ENCODE measurements at regions not wholly inside any gene's neighbourhood (a gene's known extent, or its start where the extent isn't known, plus 50 kb on each side); places are given as distances from the start of the nearest gene placed in this dataset.

DNA sequence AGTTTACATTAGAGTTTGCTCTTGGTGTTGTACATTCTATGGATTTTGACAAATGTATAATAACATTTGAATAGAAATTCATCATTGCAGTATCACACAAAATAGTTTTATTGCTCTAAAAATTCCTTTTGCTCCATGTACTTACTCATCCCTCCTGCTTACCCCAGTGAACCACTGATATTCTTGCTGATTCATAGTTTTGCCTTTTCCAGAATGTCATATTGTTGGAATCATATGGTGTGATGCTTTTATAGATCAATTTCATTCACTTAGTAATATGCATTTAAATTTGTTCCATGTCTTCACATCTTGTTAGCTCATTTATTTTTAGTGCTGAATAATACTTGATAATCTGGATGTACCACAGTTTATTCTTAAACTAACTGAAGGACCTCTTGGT lies 1593.2 kb downstream of the C4orf33 start:
- Histone ChIP-seq H3K4me1 (no peaks in the 10 kb centered on the region), H3K9me3 (no peaks in the 10 kb centered on the region), H3K4me3 (no peak overlapping the region), H3K27me3 (no peaks in the 10 kb centered on the region), H3K36me3 (no peaks in the 10 kb centered on the region), H3K27ac (no peak overlapping the region)
- intact Hi-C loops (cut with DNase I; ENCODE audit: low total_unique reads): loop anchor here (5.0 kb wide), 1 partner anchor 592 kb away; no protein-coding TSS in a partner anchor
- TF ChIP-seq POLR2AphosphoS5 (IDR thresholded peaks at IDR 0.05): no peak
- TF ChIP-seq POLR2A (IDR thresholded peaks at IDR 0.05): no peak
- TF ChIP-seq, protein P1, sequence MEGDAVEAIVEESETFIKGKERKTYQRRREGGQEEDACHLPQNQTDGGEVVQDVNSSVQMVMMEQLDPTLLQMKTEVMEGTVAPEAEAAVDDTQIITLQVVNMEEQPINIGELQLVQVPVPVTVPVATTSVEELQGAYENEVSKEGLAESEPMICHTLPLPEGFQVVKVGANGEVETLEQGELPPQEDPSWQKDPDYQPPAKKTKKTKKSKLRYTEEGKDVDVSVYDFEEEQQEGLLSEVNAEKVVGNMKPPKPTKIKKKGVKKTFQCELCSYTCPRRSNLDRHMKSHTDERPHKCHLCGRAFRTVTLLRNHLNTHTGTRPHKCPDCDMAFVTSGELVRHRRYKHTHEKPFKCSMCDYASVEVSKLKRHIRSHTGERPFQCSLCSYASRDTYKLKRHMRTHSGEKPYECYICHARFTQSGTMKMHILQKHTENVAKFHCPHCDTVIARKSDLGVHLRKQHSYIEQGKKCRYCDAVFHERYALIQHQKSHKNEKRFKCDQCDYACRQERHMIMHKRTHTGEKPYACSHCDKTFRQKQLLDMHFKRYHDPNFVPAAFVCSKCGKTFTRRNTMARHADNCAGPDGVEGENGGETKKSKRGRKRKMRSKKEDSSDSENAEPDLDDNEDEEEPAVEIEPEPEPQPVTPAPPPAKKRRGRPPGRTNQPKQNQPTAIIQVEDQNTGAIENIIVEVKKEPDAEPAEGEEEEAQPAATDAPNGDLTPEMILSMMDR (IDR thresholded peaks at IDR 0.05): no peak
- DNase-seq (ENCODE audit: low spot score in 2 of 2): no peak

DNA sequence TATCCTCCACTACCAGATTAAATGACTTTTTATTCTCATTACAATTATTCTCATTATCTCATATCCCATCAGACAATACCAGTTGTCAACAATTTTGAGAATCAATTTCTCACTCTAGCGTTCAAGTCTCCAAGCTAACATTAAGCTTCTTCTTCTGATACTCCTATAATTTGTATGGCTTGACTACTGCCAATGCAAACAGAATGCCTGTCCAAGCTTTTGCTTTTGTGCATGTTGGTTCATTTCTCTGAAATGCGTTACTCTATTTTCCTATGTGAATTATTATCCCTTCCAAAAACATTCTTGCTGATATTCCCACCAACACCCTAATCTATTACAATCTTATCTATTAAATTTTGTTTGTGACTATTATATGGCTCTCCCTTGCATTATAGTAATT lies 1602.3 kb downstream of the C4orf33 start:
- intact Hi-C loops (cut with DNase I; ENCODE audit: low total_unique reads): no loop called here
- TF ChIP-seq POLR2A (IDR thresholded peaks at IDR 0.05): no peak
- TF ChIP-seq POLR2AphosphoS5 (IDR thresholded peaks at IDR 0.05): no peak
- TF ChIP-seq, protein P1 (IDR thresholded peaks at IDR 0.05): no peak
- Histone ChIP-seq H3K4me3 (no peak overlapping the region), H3K27me3 (no peaks in the 10 kb centered on the region), H3K36me3 (no peaks in the 10 kb centered on the region), H3K27ac (no peak overlapping the region), H3K4me1 (no peaks in the 10 kb centered on the region), H3K9me3 (no peaks in the 10 kb centered on the region)
- no peak for DNase-seq (ENCODE audit: low spot score in 2 of 2)

DNA sequence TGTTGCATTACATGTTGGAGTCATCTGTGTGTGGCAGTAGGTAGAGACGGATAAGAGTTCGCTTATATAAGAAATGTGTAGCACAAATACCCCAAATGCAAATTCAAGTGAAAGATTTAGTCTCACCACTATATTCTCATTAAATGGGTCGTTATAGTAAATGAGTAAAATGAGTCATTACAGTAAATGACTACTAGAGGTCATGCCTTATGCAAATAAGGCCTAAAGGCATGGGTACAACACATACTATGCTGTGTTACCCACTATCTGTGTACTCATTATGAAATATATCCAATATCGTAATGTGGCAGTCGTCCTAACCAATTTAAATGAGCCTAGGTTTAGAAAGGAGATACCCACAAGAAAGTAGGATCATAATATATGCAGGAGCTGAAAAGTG lies 1603.1 kb downstream of the C4orf33 start:
- no peak for TF ChIP-seq POLR2AphosphoS5 (IDR thresholded peaks at IDR 0.05)
- TF ChIP-seq POLR2A (IDR thresholded peaks at IDR 0.05): no peak
- TF ChIP-seq, protein P1 (IDR thresholded peaks at IDR 0.05): no peak

GRCh38 chr4:130703211-130703935 lies 1607.4 kb downstream of the C4orf33 start:
- Histone ChIP-seq H3K27me3 (no peaks in the 10 kb centered on the region), H3K4me1 (no peaks in the 10 kb centered on the region), H3K9me3 (no peaks in the 10 kb centered on the region), H3K27ac (no peak overlapping the region), H3K36me3 (no peaks in the 10 kb centered on the region), H3K4me3 (no peak overlapping the region)
- TF ChIP-seq, protein P1 (IDR thresholded peaks at IDR 0.05): no peak
- TF ChIP-seq POLR2A (IDR thresholded peaks at IDR 0.05): no peak
- TF ChIP-seq POLR2AphosphoS5 (IDR thresholded peaks at IDR 0.05): no peak
- intact Hi-C loops (cut with DNase I; ENCODE audit: low total_unique reads): loop anchor here (1.0 kb wide), 1 partner anchor 8 kb away; no protein-coding TSS in a partner anchor
- DNase-seq (ENCODE audit: low spot score in 2 of 2): no peak

More for the DNA sequence above, 1603.1 kb downstream of the C4orf33 start:
- Histone ChIP-seq H3K36me3 (no peaks in the 10 kb centered on the region), H3K27ac (no peak overlapping the region), H3K9me3 (no peaks in the 10 kb centered on the region), H3K4me3 (no peak overlapping the region), H3K27me3 (no peaks in the 10 kb centered on the region), H3K4me1 (no peaks in the 10 kb centered on the region)
- DNase-seq (ENCODE audit: low spot score in 2 of 2): no peak
- intact Hi-C loops (cut with DNase I; ENCODE audit: low total_unique reads): no loop called here

DNA sequence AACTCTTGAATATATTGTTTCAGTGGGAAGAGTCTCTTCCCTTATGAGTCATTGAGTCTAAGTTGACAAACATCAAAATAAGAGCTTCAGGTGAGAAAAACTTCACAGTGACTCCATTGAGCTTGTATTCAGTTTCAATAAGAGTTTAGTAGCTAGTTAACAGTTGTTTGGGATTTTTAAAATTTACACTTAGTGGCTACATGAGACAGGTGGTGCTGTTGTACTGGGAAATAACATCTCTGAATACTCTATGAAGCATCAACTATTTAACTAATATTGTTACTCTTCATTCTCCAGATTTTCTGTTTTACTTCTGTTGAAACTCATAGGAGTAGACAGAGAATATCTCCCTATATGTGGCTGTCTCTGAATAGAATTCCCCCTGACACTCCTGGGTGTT lies 1609.1 kb downstream of the C4orf33 start:
- no peak for DNase-seq (ENCODE audit: low spot score in 2 of 2)
- Histone ChIP-seq H3K27ac (no peak overlapping the region), H3K9me3 (no peaks in the 10 kb centered on the region), H3K4me1 (no peaks in the 10 kb centered on the region), H3K27me3 (no peaks in the 10 kb centered on the region), H3K4me3 (no peak overlapping the region), H3K36me3 (no peaks in the 10 kb centered on the region)
- no peak for TF ChIP-seq POLR2AphosphoS5 (IDR thresholded peaks at IDR 0.05)
- TF ChIP-seq POLR2A (IDR thresholded peaks at IDR 0.05): no peak
- TF ChIP-seq, protein P1 (IDR thresholded peaks at IDR 0.05): no peak
- intact Hi-C loops (cut with DNase I; ENCODE audit: low total_unique reads): no loop called here
